H9 (cell line): ENCODE measurements at regions not wholly inside any gene's neighbourhood (a gene's known extent, or its start where the extent isn't known, plus 50 kb on each side); places are given as distances from the start of the nearest gene placed in this dataset.

Experiments
- DNase-seq: peaks from one replicate; pipeline ENCODE4 v3.0.0-alpha.2; 2017
- H2AFZ ChIP-seq: one replicate; pipeline ENCODE4 v1.6.1; 2013; ENCODE audit warnings: mild to moderate bottlenecking, low read length, control low read depth, moderate library complexity
- H2AK5ac ChIP-seq: 2 replicates; pipeline ENCODE4 v1.6.1; 2013; ENCODE audit warnings: low read length, control low read depth, mixed read lengths; ENCODE audit not compliant: insufficient read length
- H2BK120ac ChIP-seq: one replicate; pipeline ENCODE4 v1.6.1; 2013; ENCODE audit warnings: low read depth, mild to moderate bottlenecking, low read length, control low read depth, inconsistent platforms; ENCODE audit not compliant: poor library complexity, severe bottlenecking
- H2BK12ac ChIP-seq: 2 replicates; pipeline ENCODE4 v1.6.1; 2013; ENCODE audit warnings: low read length, control low read depth, mixed read lengths, low read depth; ENCODE audit not compliant: insufficient read length
- H2BK15ac ChIP-seq: 2 replicates; pipeline ENCODE4 v1.6.1; 2013; ENCODE audit warnings: low read depth, low read length, control low read depth
- H2BK20ac ChIP-seq: one replicate; pipeline ENCODE4 v1.6.1; 2013; ENCODE audit warnings: low read depth, mild to moderate bottlenecking, low read length, control low read depth, inconsistent platforms; ENCODE audit not compliant: poor library complexity, severe bottlenecking
- H2BK5ac ChIP-seq: 2 replicates; pipeline ENCODE4 v1.6.1; 2013; ENCODE audit warnings: low read length, control low read depth, mixed read lengths; ENCODE audit not compliant: insufficient read length
- H3K14ac ChIP-seq: 2 replicates; pipeline ENCODE4 v1.6.1; 2013; ENCODE audit warnings: low read length, control low read depth; ENCODE audit not compliant: insufficient read depth
- H3K18ac ChIP-seq: 2 replicates; pipeline ENCODE4 v1.6.1; 2013; ENCODE audit warnings: low read depth, mild to moderate bottlenecking, mixed read lengths, low read length, control low read depth; ENCODE audit not compliant: insufficient read length
- H3K23ac ChIP-seq: 2 replicates; pipeline ENCODE4 v1.6.1; 2013; ENCODE audit warnings: low read length, control low read depth, mixed read lengths, low read depth; ENCODE audit not compliant: insufficient read length
- H3K23me2 ChIP-seq: 2 replicates; pipeline ENCODE4 v1.6.1; 2013; ENCODE audit warnings: low read depth, mild to moderate bottlenecking, mixed read lengths, low read length, control low read depth; ENCODE audit not compliant: insufficient read length, poor library complexity, severe bottlenecking
- H3K27ac ChIP-seq: 2 replicates; pipeline ENCODE4 v1.5.1; 2013; ENCODE audit warnings: low read length, control low read depth, mixed read lengths, low read depth; ENCODE audit not compliant: insufficient read length
- H3K27me3 ChIP-seq: 2 replicates; pipeline ENCODE4 v1.6.1; 2013; ENCODE audit warnings: low read length, control low read depth, inconsistent platforms; ENCODE audit not compliant: insufficient read depth
- H3K4ac ChIP-seq: 2 replicates; pipeline ENCODE4 v1.6.1; 2013; ENCODE audit warnings: low read depth, mild to moderate bottlenecking, control low read depth, inconsistent platforms, low read length, moderate library complexity
- H3K4me1 ChIP-seq: 2 replicates; pipeline ENCODE4 v1.6.1; 2013; ENCODE audit warnings: low read length, control low read depth, inconsistent platforms; ENCODE audit not compliant: insufficient read depth
- H3K4me2 ChIP-seq: 2 replicates; pipeline ENCODE4 v1.6.1; 2013; ENCODE audit warnings: low read length, control low read depth, mixed read lengths; ENCODE audit not compliant: insufficient read length, insufficient read depth
- H3K56ac ChIP-seq: 2 replicates; pipeline ENCODE4 v1.6.1; 2013; ENCODE audit warnings: low read depth, mild to moderate bottlenecking, mixed read lengths, low read length, control low read depth; ENCODE audit not compliant: insufficient read length
- H3K79me1 ChIP-seq: 2 replicates; pipeline ENCODE4 v1.6.1; 2013; ENCODE audit warnings: low read depth, mild to moderate bottlenecking, moderate library complexity, low read length, control low read depth, inconsistent platforms; ENCODE audit not compliant: insufficient read depth, poor library complexity, severe bottlenecking
- H3K79me2 ChIP-seq: 2 replicates; pipeline ENCODE4 v1.6.1; 2013; ENCODE audit warnings: low read length, control low read depth, inconsistent platforms; ENCODE audit not compliant: insufficient read depth
- H3K9ac ChIP-seq: 2 replicates; pipeline ENCODE4 v1.6.1; 2013; ENCODE audit warnings: low read length, control low read depth, mixed read lengths; ENCODE audit not compliant: insufficient read length; ENCODE audit errors: extremely low read depth
- H3K9me3 ChIP-seq: one replicate; pipeline ENCODE4 v1.6.1; 2013; ENCODE audit warnings: low read depth, low read length, inconsistent platforms; ENCODE audit not compliant: control insufficient read depth
- H3T11ph ChIP-seq: one replicate; pipeline ENCODE4 v1.6.1; 2013; ENCODE audit warnings: mild to moderate bottlenecking, low read length, control low read depth, inconsistent platforms
- H4K20me1 ChIP-seq: one replicate; pipeline ENCODE4 v1.6.1; 2013; ENCODE audit not compliant: control insufficient read depth, insufficient read length, insufficient read depth
- H4K5ac ChIP-seq: 2 replicates; pipeline ENCODE4 v1.6.1; 2013; ENCODE audit warnings: low read depth, mild to moderate bottlenecking, mixed read lengths, low read length, control low read depth; ENCODE audit not compliant: insufficient read length
- H4K8ac ChIP-seq: replicated peaks from 2 replicates; pipeline ENCODE4 v1.6.1; 2013; ENCODE audit warnings: low read length, control low read depth, mixed read lengths, low read depth; ENCODE audit not compliant: insufficient read length
- H4K91ac ChIP-seq: 2 replicates; pipeline ENCODE4 v1.6.1; 2013; ENCODE audit warnings: low read depth, mild to moderate bottlenecking, moderate library complexity, mixed read lengths, low read length, control low read depth; ENCODE audit not compliant: insufficient read length
- H3K27ac Mint-ChIP-seq, 3 experiments: 2 replicates in 2 of 3; 3 replicates in 1 of 3; pipeline ENCODE4 v1.8.0; 2020 to 2021; ENCODE audit warnings: mixed read lengths in 3 of 3, mild to moderate bottlenecking in 1 of 3, moderate library complexity in 1 of 3
- H3K27me3 Mint-ChIP-seq: 2 replicates; pipeline ENCODE4 v1.8.0; 2021; ENCODE audit warnings: low read depth, mild to moderate bottlenecking, moderate library complexity, mixed read lengths
- H3K36me3 Mint-ChIP-seq, 3 experiments: 2 replicates in 2 of 3; 3 replicates in 1 of 3; pipeline ENCODE4 v1.8.0; 2020 to 2021; ENCODE audit warnings: low read depth in 3 of 3, mixed read lengths in 3 of 3; ENCODE audit not compliant: insufficient read depth in 1 of 3
- H3K4me1 Mint-ChIP-seq, 2 experiments: 2 replicates each; pipeline ENCODE4 v1.8.0; 2020; ENCODE audit warnings: mixed read lengths in 2 of 2
- H3K4me3 Mint-ChIP-seq, 2 experiments: 2 replicates in 1 of 2; 3 replicates in 1 of 2; pipeline ENCODE4 v1.8.0; 2020 to 2021; ENCODE audit warnings: mild to moderate bottlenecking in 2 of 2, mixed read lengths in 2 of 2, moderate library complexity in 1 of 2
- H3K9me3 Mint-ChIP-seq, 2 experiments: 2 replicates in 1 of 2; 3 replicates in 1 of 2; pipeline ENCODE4 v1.8.0; 2020; ENCODE audit warnings: mild to moderate bottlenecking in 2 of 2, mixed read lengths in 2 of 2, moderate library complexity in 1 of 2
- WGBS: extraction: QIAGEN DNeasy Blood & Tissue Kit; methylation state at CpG from one replicate; pipeline ENCODE4 v1.1.7; 2013; ENCODE audit warnings: missing lambda C conversion rate, low lambda C conversion rate, mixed read lengths; ENCODE audit not compliant: insufficient read length; ENCODE audit errors: extremely low coverage; 5-methylcytosine and 5-hydroxymethylcytosine counted together
- TF ChIP-seq, protein P1 (sequence below): fragments of 200-600 bp; sonication (generic); conservative IDR thresholded peaks from 3 replicates; pipeline ENCODE4 v1.8.0; 2021; ENCODE audit warnings: antibody characterized with exemption, mild to moderate bottlenecking

DNA sequence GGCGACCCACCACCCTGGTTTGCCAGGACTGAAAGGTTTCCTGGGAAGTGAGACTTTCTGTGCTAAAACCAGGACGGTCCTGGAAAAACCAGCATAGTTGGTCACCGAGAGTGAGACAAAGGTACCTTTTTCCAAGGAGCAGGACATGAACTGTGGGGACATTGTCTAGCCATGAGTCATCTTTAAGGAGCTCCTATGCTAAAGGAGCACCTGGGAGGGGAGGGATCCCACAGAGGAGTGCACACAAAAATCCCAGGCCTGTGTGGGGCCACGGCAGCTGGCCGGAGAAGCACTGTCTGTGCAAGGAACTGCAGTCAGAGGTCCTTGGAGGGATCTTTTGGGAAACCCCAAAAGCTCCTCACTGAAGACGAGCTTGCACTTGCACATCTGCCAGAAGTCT is 109.1 kb upstream of the PLEKHG1 start:
- WGBS = no CpG with 5 or more reads among the region's 6 CpGs
- Histone ChIP-seq H3K4ac (no peak overlapping the region), H2AFZ (no peak overlapping the region)

More for the DNA sequence above, 109.1 kb upstream of the PLEKHG1 start:
- H2AK5ac ChIP-seq = no peak overlapping the region
- no peak overlapping the region for H4K5ac ChIP-seq
- no peak overlapping the region for H3K14ac ChIP-seq
- H3K79me1 ChIP-seq = no peaks in the 10 kb centered on the region
- TF ChIP-seq, protein P1, sequence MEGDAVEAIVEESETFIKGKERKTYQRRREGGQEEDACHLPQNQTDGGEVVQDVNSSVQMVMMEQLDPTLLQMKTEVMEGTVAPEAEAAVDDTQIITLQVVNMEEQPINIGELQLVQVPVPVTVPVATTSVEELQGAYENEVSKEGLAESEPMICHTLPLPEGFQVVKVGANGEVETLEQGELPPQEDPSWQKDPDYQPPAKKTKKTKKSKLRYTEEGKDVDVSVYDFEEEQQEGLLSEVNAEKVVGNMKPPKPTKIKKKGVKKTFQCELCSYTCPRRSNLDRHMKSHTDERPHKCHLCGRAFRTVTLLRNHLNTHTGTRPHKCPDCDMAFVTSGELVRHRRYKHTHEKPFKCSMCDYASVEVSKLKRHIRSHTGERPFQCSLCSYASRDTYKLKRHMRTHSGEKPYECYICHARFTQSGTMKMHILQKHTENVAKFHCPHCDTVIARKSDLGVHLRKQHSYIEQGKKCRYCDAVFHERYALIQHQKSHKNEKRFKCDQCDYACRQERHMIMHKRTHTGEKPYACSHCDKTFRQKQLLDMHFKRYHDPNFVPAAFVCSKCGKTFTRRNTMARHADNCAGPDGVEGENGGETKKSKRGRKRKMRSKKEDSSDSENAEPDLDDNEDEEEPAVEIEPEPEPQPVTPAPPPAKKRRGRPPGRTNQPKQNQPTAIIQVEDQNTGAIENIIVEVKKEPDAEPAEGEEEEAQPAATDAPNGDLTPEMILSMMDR = no peak
- Mint-ChIP-seq H3K4me1 (no peaks in the 10 kb centered on the region), H3K27me3 (peaks cover 2% of the 10 kb centered on the region), H3K27ac (no peak overlapping the region), H3K36me3 (peaks cover 0 to 4% (median 3%) of the 10 kb centered on the region in 3 experiments; a peak in 2 of 7 replicates), H3K9me3 (peaks cover 10% of the 10 kb centered on the region in 2 experiments; a peak in 4 of 5 replicates), H3K4me3 (no peak overlapping the region)
- no peak overlapping the region for H4K91ac ChIP-seq
- no peaks in the 10 kb centered on the region for H3K79me2 ChIP-seq
- H3K23me2 ChIP-seq = no peaks in the 10 kb centered on the region
- H2BK5ac ChIP-seq = no peak overlapping the region
- no peaks in the 10 kb centered on the region for H3K4me1 ChIP-seq
- H3K56ac ChIP-seq = no peak overlapping the region
- no peak overlapping the region for H3K9ac ChIP-seq
- no peak overlapping the region for H3K23ac ChIP-seq
- H3K18ac ChIP-seq = no peak overlapping the region
- H3K9me3 ChIP-seq = no peaks in the 10 kb centered on the region
- no peak for DNase-seq
- no peak overlapping the region for H4K8ac ChIP-seq
- H3K4me2 ChIP-seq = no peak overlapping the region
- no peak overlapping the region for H3T11ph ChIP-seq
- no peak overlapping the region for H2BK15ac ChIP-seq
- no peaks in the 10 kb centered on the region for H3K27me3 ChIP-seq
- H2BK120ac ChIP-seq = no peak overlapping the region
- H2BK12ac ChIP-seq = no peak overlapping the region
- H3K27ac ChIP-seq = no peak overlapping the region
- no peaks in the 10 kb centered on the region for H4K20me1 ChIP-seq
- H2BK20ac ChIP-seq = no peak overlapping the region
